Large intestine (tissue), 3 donors: ENCODE measurements at regions not wholly inside any gene's neighbourhood (a gene's known extent, or its start where the extent isn't known, plus 50 kb on each side); places are given as distances from the start of the nearest gene placed in this dataset.
"Not testable (repeated sequence)": the region's sequence is repeated elsewhere in the genome, so short reads cannot be mapped to it uniquely, and the experiment has no call there.

Source experiments
- DNase-seq, 2 donors: peaks; one replicate each; pipeline versions ENCODE4 v3.0.0 to v3.0.0-alpha.2; 2013
- H3K27ac ChIP-seq: one replicate; pipeline ENCODE4 v1.5.1; 2013; ENCODE audit warnings: low read length
- H3K27me3 ChIP-seq: 2 replicates; pipeline ENCODE4 v1.6.1; 2013; ENCODE audit warnings: low read length; ENCODE audit not compliant: control insufficient read depth, insufficient read depth
- H3K36me3 ChIP-seq: 2 replicates; pipeline ENCODE4 v1.6.1; 2013; ENCODE audit warnings: low read length; ENCODE audit not compliant: control insufficient read depth, insufficient read depth
- H3K4me1 ChIP-seq: one replicate; pipeline ENCODE4 v1.6.1; 2013; ENCODE audit warnings: low read length; ENCODE audit not compliant: control insufficient read depth, insufficient read depth
- H3K4me3 ChIP-seq: one replicate; pipeline ENCODE4 v1.5.1; 2013; ENCODE audit warnings: low read length
- H3K9me3 ChIP-seq: one replicate; pipeline ENCODE4 v1.6.1; 2013; ENCODE audit warnings: mild to moderate bottlenecking, low read depth, low read length, moderate library complexity; ENCODE audit not compliant: control insufficient read depth
- WGBS: methylation state at CpG from one replicate; pipeline ENCODE4 v1.1.5; 2013; ENCODE audit warnings: low lambda C conversion rate; ENCODE audit not compliant: insufficient coverage; 5-methylcytosine and 5-hydroxymethylcytosine counted together

DNA sequence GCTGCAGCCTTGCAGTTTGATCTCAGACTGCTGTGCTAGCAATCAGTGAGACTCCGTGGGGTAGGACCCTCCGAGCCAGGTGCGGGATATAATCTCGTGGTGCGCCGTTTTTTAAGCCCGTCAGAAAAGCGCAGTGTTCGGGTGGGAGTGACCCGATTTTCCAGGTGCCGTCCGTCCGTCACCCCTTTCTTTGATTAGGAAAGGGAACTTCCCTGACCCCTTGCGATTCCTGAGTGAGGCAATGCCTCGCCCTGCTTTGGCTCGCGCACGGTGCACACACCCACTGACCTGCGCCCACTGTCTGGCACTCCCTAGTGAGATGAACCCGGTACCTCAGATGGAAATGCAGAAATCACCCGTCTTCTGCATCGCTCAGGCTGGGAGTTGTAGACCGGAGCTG, 203.2 kb downstream of the SNCAIP start:
- H3K4me3 ChIP-seq, H3K9me3 ChIP-seq, H3K4me1 ChIP-seq, DNase-seq, H3K27ac ChIP-seq, H3K27me3 ChIP-seq, H3K36me3 ChIP-seq: not testable (repeated sequence)
- WGBS = no CpG with 5 or more reads among the region's 23 CpGs

DNA sequence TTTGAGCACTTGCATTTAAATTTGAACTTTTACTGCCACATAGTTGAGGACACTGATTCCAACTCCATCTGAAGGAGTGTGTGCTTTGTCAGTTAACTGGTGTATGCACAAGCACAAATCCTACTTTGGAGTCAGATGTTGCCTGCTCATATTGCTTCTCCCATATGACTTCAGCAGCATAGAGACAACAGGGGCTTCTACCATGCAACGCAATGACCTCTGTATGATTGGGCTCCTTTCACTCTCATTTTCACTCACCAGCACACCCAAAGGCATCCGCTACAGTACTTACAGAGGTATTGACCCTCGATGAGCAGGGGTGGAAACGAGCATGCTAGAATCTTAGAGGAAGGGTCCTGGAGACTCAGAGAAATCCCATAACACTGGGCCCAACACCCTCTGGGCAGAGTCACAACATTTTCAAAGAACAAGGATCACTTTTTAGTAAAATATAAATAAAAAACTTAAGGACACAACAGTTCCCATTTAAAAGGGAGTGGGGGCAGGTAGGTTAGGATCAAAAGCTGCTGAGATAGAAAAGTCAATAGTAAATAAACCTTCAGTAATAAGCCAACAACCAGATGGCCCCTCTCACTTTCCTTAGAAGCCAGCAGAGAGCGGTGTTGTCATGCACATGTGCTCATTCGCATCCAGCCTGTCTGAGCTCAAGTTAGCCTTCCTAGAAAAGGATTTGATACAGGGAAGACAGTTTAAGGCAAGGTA, 203.8 kb downstream of the SNCAIP start:
- no peaks in the 10 kb centered on the region for H3K27me3 ChIP-seq
- no peak overlapping the region for H3K4me3 ChIP-seq
- WGBS = no CpG with 5 or more reads among the region's 6 CpGs
- peak; percentile 47 to 52 for DNase-seq
- H3K4me1 ChIP-seq = no peaks in the 10 kb centered on the region
- no peaks in the 10 kb centered on the region for H3K9me3 ChIP-seq
- H3K36me3 ChIP-seq = no peaks in the 10 kb centered on the region
- H3K27ac ChIP-seq = no peak overlapping the region

DNA sequence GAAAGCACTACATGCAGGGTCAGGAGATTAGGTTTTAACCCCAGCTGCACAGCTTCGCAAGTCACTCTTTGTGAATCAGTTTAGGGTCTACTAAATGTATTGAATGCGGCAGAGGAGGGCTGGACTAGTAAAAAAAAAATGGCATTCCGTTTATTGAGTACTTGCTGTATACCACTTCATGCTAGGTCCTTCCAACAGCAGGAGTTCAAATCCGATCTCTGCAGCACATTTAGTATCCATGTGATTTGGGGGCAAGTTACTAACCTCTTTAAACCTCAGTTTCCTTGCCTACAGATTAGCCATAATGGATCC, 204.4 kb downstream of the SNCAIP start:
- Histone ChIP-seq H3K9me3 (no peaks in the 10 kb centered on the region), H3K4me1 (no peaks in the 10 kb centered on the region), H3K36me3 (no peaks in the 10 kb centered on the region), H3K27ac (no peak overlapping the region), H3K4me3 (no peak overlapping the region), H3K27me3 (no peaks in the 10 kb centered on the region)
- DNase-seq = no peak
- 90% methylated on average over 2 of the region's 4 CpGs for WGBS

DNA sequence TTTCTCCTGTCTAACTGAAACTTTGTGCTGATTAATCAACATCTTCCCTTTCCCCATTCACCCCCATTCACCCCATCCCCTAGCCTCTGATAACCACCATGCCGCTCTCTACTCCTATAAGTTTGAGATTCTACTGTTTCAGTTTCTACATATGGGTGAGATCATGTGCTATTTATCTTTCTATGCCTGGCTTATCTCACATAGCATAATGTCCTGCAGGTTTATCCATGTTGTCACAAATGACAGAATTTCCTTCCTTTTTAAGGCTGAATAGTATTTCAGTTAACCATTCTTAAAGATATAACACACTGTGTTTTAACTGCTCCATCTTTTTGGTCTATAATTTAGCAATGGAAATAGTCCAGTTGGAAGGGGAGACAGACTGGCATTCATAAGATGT, 205.1 kb downstream of the SNCAIP start:
- no peak overlapping the region for H3K4me3 ChIP-seq
- no peaks in the 10 kb centered on the region for H3K36me3 ChIP-seq
- no peaks in the 10 kb centered on the region for H3K27me3 ChIP-seq
- no peaks in the 10 kb centered on the region for H3K9me3 ChIP-seq
- DNase-seq = no peak
- WGBS = no CpG with 5 or more reads among the region's 1 CpG
- no peaks in the 10 kb centered on the region for H3K4me1 ChIP-seq
- no peak overlapping the region for H3K27ac ChIP-seq

DNA sequence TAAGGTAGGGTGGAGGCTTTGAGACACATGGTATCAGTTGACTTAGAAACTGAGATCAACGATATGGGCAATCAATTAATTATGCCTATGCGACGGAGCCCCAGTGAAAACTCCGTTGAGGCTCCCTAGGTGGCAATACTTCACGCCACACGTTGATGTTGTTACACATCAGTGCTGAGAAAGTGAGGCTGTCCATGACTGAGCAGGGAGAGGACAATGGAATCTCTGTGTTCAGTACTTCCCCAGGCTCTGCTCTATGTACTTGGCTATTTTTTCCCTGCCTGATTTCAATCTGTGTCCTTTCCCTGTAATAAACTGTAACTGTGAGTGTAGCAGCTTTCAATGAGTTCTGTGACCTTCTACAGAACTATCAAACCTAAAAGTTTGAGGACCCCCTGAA, 211.7 kb downstream of the SNCAIP start:
- no CpG with 5 or more reads among the region's 6 CpGs for whole genome bisulfite sequencing
- DNase-seq = no peak
- no peaks in the 10 kb centered on the region for H3K9me3 ChIP-seq

DNA sequence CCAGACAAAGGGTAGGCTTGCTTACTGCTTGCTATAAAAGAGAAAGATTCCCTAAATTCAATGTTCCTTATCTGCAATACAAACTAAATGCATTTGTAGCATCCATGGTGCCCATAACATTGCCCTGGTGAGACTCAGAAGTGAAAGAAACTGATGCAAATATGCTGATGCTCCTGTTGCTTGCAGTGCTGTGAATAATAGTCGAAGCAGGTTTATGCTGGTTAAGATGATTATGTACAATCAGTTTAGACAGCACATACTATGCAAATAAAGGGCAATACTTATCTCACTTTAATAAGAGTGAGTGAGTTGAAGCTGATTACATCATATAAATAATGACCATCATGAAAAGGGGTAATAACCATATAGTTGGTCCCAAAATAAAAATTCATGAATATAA, 215.5 kb downstream of the SNCAIP start:
- WGBS = 100% methylated on average over 1 of the region's 1 CpG

More for the DNA sequence above, 211.7 kb downstream of the SNCAIP start:
- Histone ChIP-seq H3K27ac (no peak overlapping the region), H3K36me3 (no peaks in the 10 kb centered on the region), H3K4me3 (no peak overlapping the region), H3K27me3 (no peaks in the 10 kb centered on the region), H3K4me1 (no peaks in the 10 kb centered on the region)

DNA sequence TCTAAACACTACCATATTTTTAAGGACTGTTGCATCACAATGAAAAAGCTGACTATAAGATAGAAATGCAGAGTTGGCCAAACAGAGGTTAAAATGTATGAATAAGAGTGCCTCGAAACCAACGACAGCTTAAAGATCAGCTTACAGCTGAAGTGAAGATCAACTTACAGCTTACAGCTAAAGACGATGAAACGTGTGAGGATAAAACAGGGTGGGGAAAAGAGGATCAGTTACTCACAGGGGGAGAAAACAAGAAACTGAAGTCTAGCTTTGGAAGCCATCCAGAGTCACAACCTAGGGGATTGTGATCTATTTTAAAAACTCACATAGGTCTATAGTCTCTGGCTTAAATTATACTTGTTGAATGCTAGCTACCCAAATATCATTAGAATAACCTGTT, 220.0 kb downstream of the SNCAIP start:
- H3K9me3 ChIP-seq = no peaks in the 10 kb centered on the region
- H3K4me3 ChIP-seq = no peak overlapping the region
- H3K27me3 ChIP-seq = no peaks in the 10 kb centered on the region
- no peaks in the 10 kb centered on the region for H3K4me1 ChIP-seq
- no peak overlapping the region for H3K27ac ChIP-seq
- H3K36me3 ChIP-seq = no peaks in the 10 kb centered on the region
- 28% methylated on average over 4 of the region's 4 CpGs for WGBS
- DNase-seq = no peak

More for the DNA sequence above, 215.5 kb downstream of the SNCAIP start:
- H3K9me3 ChIP-seq = no peaks in the 10 kb centered on the region
- H3K27me3 ChIP-seq = no peaks in the 10 kb centered on the region
- no peak for DNase-seq
- H3K36me3 ChIP-seq = no peaks in the 10 kb centered on the region
- H3K4me3 ChIP-seq = no peak overlapping the region
- no peak overlapping the region for H3K27ac ChIP-seq
- no peaks in the 10 kb centered on the region for H3K4me1 ChIP-seq

DNA sequence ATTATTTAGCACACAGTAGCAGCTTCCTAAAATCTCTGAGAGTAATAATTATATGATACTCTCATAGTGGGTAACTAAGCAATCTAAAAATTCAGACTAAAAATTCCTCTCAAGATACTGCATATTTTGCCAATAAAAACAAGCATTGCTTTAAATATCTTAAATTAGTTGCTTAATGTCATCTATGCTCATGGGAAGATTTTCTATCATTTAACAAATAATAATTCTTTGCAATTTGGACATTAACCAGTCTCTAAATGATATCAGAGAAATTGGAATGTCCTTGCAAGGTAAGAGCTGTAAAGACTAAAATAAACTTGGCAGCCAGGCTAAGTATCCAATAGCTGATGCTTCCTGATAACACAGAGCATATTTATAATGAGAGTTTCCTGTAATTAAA, 221.8 kb downstream of the SNCAIP start:
- no peak overlapping the region for H3K27ac ChIP-seq
- H3K27me3 ChIP-seq = peaks cover under 1% of the 10 kb centered on the region
- no peaks in the 10 kb centered on the region for H3K4me1 ChIP-seq
- H3K9me3 ChIP-seq = no peaks in the 10 kb centered on the region
- DNase-seq = no peak
- H3K36me3 ChIP-seq = no peaks in the 10 kb centered on the region
- no peak overlapping the region for H3K4me3 ChIP-seq

DNA sequence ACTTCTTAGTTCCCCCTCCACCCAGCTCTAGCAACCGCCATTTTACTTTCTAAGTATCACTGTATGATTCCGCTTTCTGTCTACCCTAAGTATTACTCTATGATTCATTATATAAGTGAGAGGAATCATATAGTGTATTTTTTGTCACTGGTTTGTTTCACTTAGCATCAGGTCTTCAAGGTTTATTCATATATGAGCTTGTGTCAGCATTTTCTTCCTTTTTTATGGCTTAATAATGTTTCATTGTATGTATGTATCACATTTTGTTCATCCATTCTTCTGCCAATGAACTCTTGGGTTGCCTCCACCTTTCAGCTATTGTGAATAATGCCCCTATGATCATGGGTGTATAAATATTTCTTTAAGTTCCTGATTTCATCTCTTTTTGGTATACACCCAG, 222.8 kb downstream of the SNCAIP start:
- Histone ChIP-seq H3K9me3 (no peaks in the 10 kb centered on the region), H3K27ac (no peak overlapping the region), H3K4me1 (no peaks in the 10 kb centered on the region), H3K4me3 (no peak overlapping the region), H3K36me3 (no peaks in the 10 kb centered on the region), H3K27me3 (peaks cover 2% of the 10 kb centered on the region)
- no peak for DNase-seq
- 100% methylated on average over 1 of the region's 2 CpGs for WGBS

DNA sequence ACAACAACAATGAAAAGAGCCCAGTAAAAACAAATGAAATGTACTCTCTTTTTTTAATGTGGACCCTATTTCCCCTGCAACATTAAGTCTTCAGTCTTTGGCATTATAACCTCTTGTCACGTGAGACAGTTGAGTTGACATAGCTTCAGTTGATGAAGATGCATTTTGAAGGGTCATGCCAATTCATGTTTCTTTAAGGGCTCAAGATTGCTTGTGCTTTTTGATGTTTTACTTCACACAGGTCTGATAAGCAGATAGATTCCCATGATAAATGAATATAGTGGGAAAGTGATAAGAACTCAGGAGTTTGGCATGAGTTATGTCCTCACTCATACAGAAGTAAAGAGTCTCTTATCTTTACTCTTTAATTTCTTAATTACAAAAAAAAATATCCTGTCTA, 229.4 kb downstream of the SNCAIP start:
- Histone ChIP-seq H3K27me3 (peaks cover 6% of the 10 kb centered on the region), H3K4me3 (no peak overlapping the region), H3K9me3 (no peaks in the 10 kb centered on the region), H3K4me1 (no peaks in the 10 kb centered on the region), H3K36me3 (no peaks in the 10 kb centered on the region), H3K27ac (no peak overlapping the region)
- WGBS = no CpG with 5 or more reads among the region's 1 CpG
- DNase-seq = no peak

DNA sequence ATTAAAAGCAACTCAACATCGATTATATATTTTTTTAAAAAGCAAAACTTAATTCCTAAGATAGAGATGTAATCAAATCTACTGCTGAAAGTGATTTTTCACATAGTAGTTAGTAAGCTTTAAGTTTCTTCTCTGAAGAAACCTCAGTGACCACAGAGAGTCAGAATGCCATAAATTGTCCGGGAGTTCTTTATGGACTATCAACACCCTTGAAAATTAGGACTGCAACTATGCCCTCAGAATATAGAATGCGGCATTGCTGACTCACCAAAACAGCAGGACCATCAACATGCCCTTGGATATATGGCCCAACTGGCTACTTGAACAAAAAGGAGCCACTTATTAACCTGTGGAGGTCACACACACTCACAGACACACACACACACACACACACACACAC, 228.9 kb upstream of the SNX2 start:
- Histone ChIP-seq H3K9me3 (no peaks in the 10 kb centered on the region), H3K4me3 (no peak overlapping the region), H3K27ac (no peak overlapping the region), H3K36me3 (no peaks in the 10 kb centered on the region), H3K27me3 (peaks cover 5% of the 10 kb centered on the region), H3K4me1 (no peaks in the 10 kb centered on the region)
- WGBS = no CpG with 5 or more reads among the region's 3 CpGs
- no peak for DNase-seq
